GM12874 (cell line): ENCODE measurements at regions not wholly inside any gene's neighbourhood (a gene's known extent, or its start where the extent isn't known, plus 50 kb on each side); places are given as distances from the start of the nearest gene placed in this dataset.

Experiments used
- TF ChIP-seq, protein P1 (sequence below): IDR thresholded peaks from 2 replicates; pipeline ENCODE4 v1.5.1; 2011; ENCODE audit warnings: low read depth, mild to moderate bottlenecking, control low read depth, low read length, moderate library complexity; ENCODE audit not compliant: insufficient read depth

DNA sequence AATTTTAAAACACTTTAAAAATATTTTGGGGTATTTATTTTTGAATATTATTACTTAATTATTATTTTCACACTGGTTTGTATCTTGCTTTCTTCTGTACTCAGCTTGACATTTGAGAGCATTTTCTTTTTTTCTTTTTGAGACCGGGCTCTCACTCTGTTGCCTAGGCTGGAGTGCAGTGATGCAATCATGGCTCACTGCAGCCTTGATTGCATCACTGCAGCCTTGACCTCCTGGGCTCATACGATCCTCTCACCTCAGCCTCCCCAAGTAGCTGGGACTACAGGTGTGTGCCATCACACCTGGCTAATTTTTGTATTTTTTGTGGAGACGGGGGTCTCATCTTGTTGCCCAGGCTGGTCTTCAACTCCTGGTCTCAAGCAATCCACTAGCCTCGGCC is 79.9 kb upstream of the DLX2 start:
- TF ChIP-seq, protein P1, sequence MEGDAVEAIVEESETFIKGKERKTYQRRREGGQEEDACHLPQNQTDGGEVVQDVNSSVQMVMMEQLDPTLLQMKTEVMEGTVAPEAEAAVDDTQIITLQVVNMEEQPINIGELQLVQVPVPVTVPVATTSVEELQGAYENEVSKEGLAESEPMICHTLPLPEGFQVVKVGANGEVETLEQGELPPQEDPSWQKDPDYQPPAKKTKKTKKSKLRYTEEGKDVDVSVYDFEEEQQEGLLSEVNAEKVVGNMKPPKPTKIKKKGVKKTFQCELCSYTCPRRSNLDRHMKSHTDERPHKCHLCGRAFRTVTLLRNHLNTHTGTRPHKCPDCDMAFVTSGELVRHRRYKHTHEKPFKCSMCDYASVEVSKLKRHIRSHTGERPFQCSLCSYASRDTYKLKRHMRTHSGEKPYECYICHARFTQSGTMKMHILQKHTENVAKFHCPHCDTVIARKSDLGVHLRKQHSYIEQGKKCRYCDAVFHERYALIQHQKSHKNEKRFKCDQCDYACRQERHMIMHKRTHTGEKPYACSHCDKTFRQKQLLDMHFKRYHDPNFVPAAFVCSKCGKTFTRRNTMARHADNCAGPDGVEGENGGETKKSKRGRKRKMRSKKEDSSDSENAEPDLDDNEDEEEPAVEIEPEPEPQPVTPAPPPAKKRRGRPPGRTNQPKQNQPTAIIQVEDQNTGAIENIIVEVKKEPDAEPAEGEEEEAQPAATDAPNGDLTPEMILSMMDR: no peak

DNA sequence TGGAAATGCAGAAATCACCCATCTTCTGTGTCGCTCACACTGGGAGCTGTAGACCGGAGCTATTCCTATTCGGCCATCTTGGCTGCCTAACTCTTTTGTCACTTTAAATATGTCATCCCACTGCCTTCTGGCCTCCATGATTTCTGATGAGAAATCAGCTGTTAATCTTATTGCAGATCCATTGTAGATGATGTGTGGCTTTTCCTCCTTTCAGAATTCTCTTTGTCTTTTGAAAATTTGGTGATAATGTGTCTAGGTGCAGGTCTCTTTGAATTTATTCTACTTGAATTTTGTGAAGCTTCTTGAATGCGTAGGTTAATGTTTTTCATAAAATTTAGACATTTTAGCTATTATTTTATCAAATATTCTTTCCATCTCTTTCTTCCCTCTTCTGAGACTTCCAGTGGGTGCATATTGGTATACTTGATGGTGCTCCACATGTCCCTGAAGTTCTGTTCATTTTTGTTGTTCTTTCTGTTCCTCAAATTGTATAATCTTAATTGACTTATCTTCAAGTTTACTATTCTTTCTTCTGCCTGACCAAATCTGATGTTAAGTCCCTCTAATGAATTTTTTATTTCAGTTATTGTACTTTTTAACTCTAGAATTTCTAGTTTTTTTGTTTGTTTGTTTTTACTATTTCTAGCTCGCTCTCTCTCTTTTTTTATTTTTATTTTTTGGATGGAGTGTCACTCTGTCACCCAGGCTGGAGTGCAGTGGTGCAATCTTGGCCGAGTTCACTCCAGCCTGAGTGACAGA is 90.8 kb upstream of the DLX2 start:
- TF ChIP-seq, protein P1: no peak

DNA sequence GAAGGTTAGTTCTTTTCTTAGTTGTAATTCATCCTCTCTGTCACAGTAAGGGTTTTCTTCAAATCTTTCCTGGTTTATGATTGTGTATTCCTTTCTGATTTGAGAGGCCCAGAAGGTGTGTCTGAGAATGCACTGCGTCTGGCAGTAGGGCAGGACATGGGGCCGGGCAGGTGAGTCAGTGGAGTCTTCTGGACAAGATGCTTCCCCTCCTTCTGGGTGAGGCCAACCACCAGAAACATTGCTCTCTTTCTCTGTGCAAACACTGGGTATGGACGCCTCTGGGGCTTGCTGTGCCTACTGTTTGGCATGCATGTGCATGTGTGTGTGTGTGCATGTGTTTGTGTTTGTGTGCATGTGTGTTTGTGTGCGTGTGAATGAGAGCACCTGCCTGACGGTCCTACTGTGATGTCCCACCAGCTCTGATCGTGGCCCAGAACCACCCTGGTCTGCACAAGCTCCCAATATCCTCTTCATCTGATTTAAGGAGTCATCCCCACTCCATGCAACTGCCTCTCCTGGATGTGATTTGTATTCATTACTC is 93.2 kb upstream of the DLX2 start:
- TF ChIP-seq, protein P1: no peak

DNA sequence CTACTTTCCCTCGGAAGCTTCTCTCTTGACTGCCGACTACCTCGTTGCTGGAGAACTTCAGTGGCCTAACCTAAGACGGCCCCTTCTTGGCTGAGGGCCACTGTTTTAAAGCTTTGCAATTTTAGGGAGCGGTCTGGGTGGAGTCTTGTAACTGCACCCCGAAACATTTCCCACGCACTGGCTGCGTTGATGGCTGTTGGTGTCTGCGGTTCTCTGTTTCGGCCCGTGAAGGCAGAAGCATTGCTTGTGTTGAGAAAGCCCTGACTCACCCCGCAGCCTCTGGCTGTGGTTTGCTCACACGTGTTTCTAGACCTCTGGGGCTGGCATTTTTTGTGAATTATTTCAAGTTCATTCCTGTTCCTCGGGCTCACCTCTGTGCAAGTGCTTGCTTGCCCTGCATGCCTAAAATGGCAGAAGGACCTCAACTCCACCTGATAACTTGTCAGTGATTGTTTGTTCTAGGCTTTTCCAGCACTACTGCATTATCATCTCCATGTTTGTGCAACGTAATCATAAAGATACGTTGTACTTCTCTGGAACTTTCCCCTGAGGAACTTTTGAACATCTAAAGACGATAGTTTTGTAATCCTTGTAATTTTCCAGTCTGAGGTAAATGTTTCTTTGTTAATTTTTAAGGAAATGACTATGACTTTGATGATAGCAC is 94.2 kb upstream of the DLX2 start:
- TF ChIP-seq, protein P1: no peak

DNA sequence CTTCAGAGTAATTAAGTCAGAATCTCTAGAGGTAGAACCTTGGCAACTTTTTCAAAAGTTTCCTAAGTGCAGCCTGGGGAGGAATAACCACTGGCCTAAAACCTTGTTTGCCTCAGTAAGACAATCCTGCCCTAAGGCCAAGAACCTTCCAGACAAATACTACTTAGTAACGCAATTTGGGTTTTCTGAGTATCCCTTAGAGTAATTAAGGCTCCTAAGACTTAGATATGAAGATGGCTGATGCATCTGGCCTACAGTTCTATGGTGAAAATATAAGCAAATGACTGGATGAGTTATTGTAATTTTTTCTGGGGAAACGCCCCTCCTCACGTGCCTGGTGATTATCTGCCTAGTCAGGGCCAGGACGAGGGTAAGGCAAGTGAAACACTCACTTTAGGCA is 95.7 kb upstream of the DLX2 start:
- TF ChIP-seq, protein P1: no peak

DNA sequence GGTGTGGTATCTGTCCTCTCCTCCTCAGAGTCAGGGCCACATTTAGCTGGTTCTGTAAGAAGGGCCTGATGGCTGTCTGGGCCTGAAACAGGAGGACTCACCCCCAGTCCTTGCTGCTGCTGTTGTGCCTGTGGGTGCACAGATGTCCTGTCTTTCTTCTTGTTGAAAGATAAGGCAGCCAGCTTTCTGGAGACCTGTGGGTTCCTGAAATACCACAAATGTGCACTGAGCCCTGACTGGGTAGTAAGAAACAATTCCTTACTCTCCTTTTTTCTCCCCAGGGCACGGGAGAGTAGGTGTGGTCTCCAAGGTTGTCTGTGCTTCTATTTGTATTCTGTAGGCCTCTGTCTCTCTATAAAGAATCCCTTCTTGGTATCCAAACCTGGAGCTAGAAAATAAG is 96.2 kb upstream of the DLX2 start:
- TF ChIP-seq, protein P1: no peak

DNA sequence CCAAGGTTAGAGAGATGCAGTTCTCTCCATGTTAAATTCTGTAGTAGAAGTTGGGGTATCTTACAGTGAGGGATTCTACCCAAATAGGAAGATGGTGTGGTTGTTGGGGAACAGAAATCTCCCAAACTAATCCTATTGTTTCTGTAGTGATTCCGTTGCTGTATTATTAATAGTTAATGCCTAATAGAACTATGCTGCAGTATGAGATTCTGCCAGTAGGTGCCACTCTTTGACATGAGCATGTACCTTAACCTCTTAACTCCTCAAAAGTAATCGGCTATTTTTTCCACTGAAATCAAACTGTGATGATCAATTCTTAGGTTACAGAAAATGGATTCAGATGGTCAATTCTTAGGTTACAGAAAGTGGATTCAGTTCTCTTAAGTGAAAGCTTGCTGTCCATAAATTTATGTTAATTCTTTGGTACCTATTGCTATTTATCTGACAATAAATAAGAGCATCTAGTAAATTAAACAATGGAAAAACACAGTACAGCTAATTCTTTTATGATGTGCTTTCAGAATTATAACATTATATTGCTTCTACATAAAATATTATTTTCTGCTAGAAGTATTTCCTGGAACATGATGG is 97.9 kb upstream of the DLX2 start:
- TF ChIP-seq, protein P1: peak; percentile 23; the same call in 1 of the 2 replicates
